GM18517 (cell line): ENCODE measurements at regions not wholly inside any gene's neighbourhood (a gene's known extent, or its start where the extent isn't known, plus 50 kb on each side); places are given as distances from the start of the nearest gene placed in this dataset.

Source experiments
- ATAC-seq: cut with Tn5 transposase; IDR thresholded peaks from one replicate; pipeline ENCODE4 v1.9.1; 2021; ENCODE audit warnings: mild to moderate bottlenecking, moderate library complexity; ENCODE audit not compliant: unreplicated experiment

- no peak for ATAC-seq
These were observed 81.1 kb upstream of the PUM3 start for GRCh38 chr9:2925016-2925415.

GRCh38 chr9:2924380-2924768 is 80.5 kb upstream of the PUM3 start:
- ATAC-seq: no peak

- ATAC-seq: no peak
These were observed 80.0 kb upstream of the PUM3 start for GRCh38 chr9:2923766-2924379.

- ATAC-seq: no peak
These were observed 75.5 kb upstream of the PUM3 start for GRCh38 chr9:2919347-2919746.

GRCh38 chr9:2916382-2916985 is 72.6 kb upstream of the PUM3 start:
- no peak for ATAC-seq

- ATAC-seq: no peak
These were observed 69.1 kb upstream of the PUM3 start for GRCh38 chr9:2913026-2913425.

GRCh38 chr9:2907411-2907810 is 63.5 kb upstream of the PUM3 start:
- no peak for ATAC-seq

- no peak for ATAC-seq
These were observed 60.5 kb upstream of the PUM3 start for GRCh38 chr9:2904242-2904930.
